SK-N-SH treated with all-trans-retinoic acid at 6 μM for 48 hours (cell line): ENCODE measurements at regions not wholly inside any gene's neighbourhood (a gene's known extent, or its start where the extent isn't known, plus 50 kb on each side); places are given as distances from the start of the nearest gene placed in this dataset.

Source experiments
- ATAC-seq: fragments of 200-7000 bp; cut with Tn5 transposase; 3 replicates; pipeline ENCODE4 v1.9.1; 2020; ENCODE audit warnings: mild to moderate bottlenecking, moderate library complexity
- ARNTL ChIP-seq: fragments of 450-650 bp; formaldehyde crosslinking; IDR thresholded peaks from 2 replicates; pipeline ENCODE4 v1.5.0; 2020; ENCODE audit warnings: low read depth, mild to moderate bottlenecking, moderate library complexity, borderline replicate concordance
- BACH2 ChIP-seq: fragments of 250-450 bp; sonication (Bioruptor Pico); IDR thresholded peaks from 2 replicates; pipeline ENCODE4 v1.9.0; 2021; ENCODE audit warnings: mild to moderate bottlenecking, borderline replicate concordance
- CREB5 ChIP-seq: fragments of 250-450 bp; sonication (Bioruptor Pico); IDR thresholded peaks from 2 replicates; pipeline ENCODE4 v1.5.1; 2020; ENCODE audit warnings: low read depth, mild to moderate bottlenecking, moderate library complexity
- GLIS3 ChIP-seq: fragments of 250-450 bp; sonication (Bioruptor Pico); IDR thresholded peaks from 2 replicates; pipeline ENCODE4 v1.5.0; 2020; ENCODE audit warnings: mild to moderate bottlenecking, moderate library complexity
- ISL1 ChIP-seq: fragments of 250-450 bp; sonication (Bioruptor Pico); IDR thresholded peaks from 2 replicates; pipeline ENCODE4 v2.1.2; 2022; ENCODE audit warnings: mild to moderate bottlenecking, moderate library complexity
- OSR1 ChIP-seq: fragments of 250-450 bp; sonication (Bioruptor Pico); IDR thresholded peaks from 2 replicates; pipeline ENCODE4 v1.8.0; 2022; ENCODE audit warnings: moderate library complexity, mild to moderate bottlenecking, inconsistent platforms
- PATZ1 ChIP-seq: fragments of 250-450 bp; sonication (Bioruptor Pico); IDR thresholded peaks from 2 replicates; pipeline ENCODE4 v1.8.0; 2020; ENCODE audit warnings: mild to moderate bottlenecking, moderate library complexity, borderline replicate concordance
- POU6F1 ChIP-seq: fragments of 250-450 bp; sonication (Bioruptor Pico); IDR thresholded peaks from 2 replicates; pipeline ENCODE4 v1.8.0; 2021; ENCODE audit warnings: low read depth, mild to moderate bottlenecking, moderate library complexity, borderline replicate concordance
- PPARA ChIP-seq: fragments of 250-450 bp; sonication (Bioruptor Pico); IDR thresholded peaks from 2 replicates; pipeline ENCODE4 v1.5.0; 2020; ENCODE audit warnings: mild to moderate bottlenecking, borderline replicate concordance
- RARB ChIP-seq: fragments of 250-450 bp; sonication (Bioruptor Pico); IDR thresholded peaks from 2 replicates; pipeline ENCODE4 v1.8.0; 2021; ENCODE audit warnings: mild to moderate bottlenecking, moderate library complexity
- SNAI2 ChIP-seq: fragments of 250-450 bp; sonication (Bioruptor Pico); IDR thresholded peaks from 2 replicates; pipeline ENCODE4 v1.5.0; 2020; ENCODE audit warnings: mild to moderate bottlenecking, moderate library complexity
- TCF4 ChIP-seq: fragments of 250-450 bp; sonication (Bioruptor Pico); IDR thresholded peaks from 2 replicates; pipeline ENCODE4 v1.8.0; 2021; ENCODE audit warnings: mild to moderate bottlenecking, moderate library complexity, borderline replicate concordance
- TOX ChIP-seq: fragments of 250-450 bp; sonication (Bioruptor Pico); IDR thresholded peaks from 2 replicates; pipeline ENCODE4 v1.8.0; 2021; ENCODE audit warnings: mild to moderate bottlenecking, moderate library complexity, borderline replicate concordance
- ZC3H10 ChIP-seq: fragments of 250-450 bp; sonication (Bioruptor Pico); IDR thresholded peaks from 2 replicates; pipeline ENCODE4 v1.5.1; 2021; ENCODE audit warnings: mild to moderate bottlenecking, moderate library complexity
- ZFP30 ChIP-seq: fragments of 450-650 bp; formaldehyde crosslinking; IDR thresholded peaks from 2 replicates; pipeline ENCODE4 v1.5.0; 2022; ENCODE audit warnings: mild to moderate bottlenecking, moderate library complexity
- ZNF565 ChIP-seq: fragments of 450-650 bp; formaldehyde crosslinking; conservative IDR thresholded peaks from 2 replicates; pipeline ENCODE4 v1.5.0; 2020; ENCODE audit warnings: low read depth, mild to moderate bottlenecking, moderate library complexity
- ZNF70 ChIP-seq: fragments of 450-650 bp; formaldehyde crosslinking; IDR thresholded peaks from 2 replicates; pipeline ENCODE4 v1.5.0; 2020; ENCODE audit warnings: mild to moderate bottlenecking, moderate library complexity
- ZNF8 ChIP-seq: fragments of 450-650 bp; formaldehyde crosslinking; IDR thresholded peaks from 2 replicates; pipeline ENCODE4 v1.5.0; 2020; ENCODE audit warnings: mild to moderate bottlenecking, moderate library complexity

DNA sequence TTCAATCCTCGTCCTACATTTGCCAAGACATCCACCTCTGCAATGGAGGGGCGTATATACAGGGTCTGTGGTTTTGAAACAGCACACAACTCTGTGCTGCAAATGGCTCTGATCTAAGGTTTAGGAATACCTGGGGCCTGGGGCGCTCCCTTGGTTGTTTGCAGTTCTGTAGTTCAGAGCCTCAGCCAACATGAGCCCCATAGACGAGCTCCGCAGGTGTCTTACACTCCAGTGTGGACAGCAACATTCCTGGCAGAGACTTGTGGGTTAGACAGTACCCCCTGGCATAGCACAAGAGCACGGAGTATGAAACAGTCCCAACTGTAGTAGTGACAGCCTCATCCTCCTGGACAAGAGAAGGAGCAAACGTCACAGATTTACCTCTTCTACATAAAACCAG, 120.3 kb upstream of the BARHL2 start (continued):
- no peak for TF ChIP-seq CREB5

DNA sequence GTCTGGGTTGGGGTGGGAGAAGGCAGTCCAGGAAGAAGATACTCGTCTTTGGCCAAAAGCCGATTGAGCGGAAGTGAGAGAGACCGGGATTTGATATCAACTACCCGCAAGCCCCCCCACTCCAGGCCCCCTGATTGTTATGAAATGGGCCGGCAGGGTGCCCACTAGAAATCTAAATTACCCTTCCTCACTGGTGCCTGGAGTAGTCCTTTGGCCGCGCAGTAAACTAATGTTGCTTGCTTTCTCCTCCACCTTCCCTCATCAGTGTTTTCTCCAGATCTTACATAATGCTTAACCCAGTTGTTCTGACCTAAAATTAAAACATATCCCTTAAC, 119.2 kb upstream of the BARHL2 start:
- TF ChIP-seq TCF4 (CRISPR knock-in tag) = no peak
- TF ChIP-seq PPARA (CRISPR knock-in tag) = no peak
- TF ChIP-seq PATZ1 (CRISPR knock-in tag) = no peak
- TF ChIP-seq ARNTL (CRISPR knock-in tag) = no peak
- no peak for TF ChIP-seq ZC3H10
- no peak for TF ChIP-seq ZNF8 (CRISPR knock-in tag)
- TF ChIP-seq GLIS3 (CRISPR knock-in tag) = no peak
- TF ChIP-seq RARB = no peak
- no peak for TF ChIP-seq ZFP30
- TF ChIP-seq TOX (CRISPR knock-in tag) = no peak
- no peak for TF ChIP-seq BACH2
- no peak for ATAC-seq

DNA sequence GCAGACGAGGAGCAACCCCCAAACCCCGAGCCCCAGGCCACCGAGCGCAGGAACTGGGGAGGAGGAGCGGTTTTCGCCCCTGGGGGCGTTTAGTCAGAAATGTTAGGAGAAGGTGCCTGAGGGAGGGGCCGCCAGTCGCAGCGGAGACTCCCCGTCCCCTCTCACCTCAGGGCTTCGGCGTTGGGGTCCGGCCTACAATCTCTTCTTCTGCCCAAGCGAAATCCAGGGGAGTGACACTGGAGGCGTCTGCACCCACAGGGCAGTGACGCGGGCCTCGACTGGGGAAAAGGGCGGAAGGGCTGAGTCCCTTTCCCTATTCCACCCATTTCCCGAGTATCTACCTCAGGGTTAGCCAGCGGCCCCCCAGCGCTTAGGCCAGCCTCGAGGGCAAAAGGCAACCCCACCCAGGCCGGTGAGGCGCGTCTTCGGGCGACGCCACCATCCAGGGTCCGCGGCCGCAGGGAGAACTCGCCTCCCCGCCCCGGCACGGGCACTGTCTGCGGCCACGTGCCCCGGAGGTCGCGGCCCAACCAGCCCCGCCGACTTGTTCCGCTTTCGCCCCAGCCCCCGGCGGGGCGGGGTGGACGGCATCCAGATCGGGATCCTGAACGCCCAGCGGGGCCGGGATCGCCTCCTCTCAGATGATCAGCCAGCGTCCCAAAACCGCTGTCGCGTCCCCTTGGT, 118.7 kb upstream of the BARHL2 start:
- no peak for ATAC-seq
- TF ChIP-seq RARB (no peak), ZNF565 (CRISPR knock-in tag) (no peak), OSR1 (CRISPR knock-in tag) (no peak), CREB5 (no peak), TCF4 (CRISPR knock-in tag) (no peak), ARNTL (CRISPR knock-in tag) (no peak)

GRCh38 chr1:90834886-90835660, 118.0 kb upstream of the BARHL2 start:
- TF ChIP-seq ZNF70 (CRISPR knock-in tag) = no peak
- TF ChIP-seq ISL1 (CRISPR knock-in tag) = no peak
- no peak for TF ChIP-seq CREB5
- TF ChIP-seq PATZ1 (CRISPR knock-in tag) = no peak
- TF ChIP-seq GLIS3 (CRISPR knock-in tag) = no peak
- TF ChIP-seq ZFP30 = no peak
- no peak for TF ChIP-seq POU6F1 (CRISPR knock-in tag)
- TF ChIP-seq ARNTL (CRISPR knock-in tag) = no peak
- no peak for TF ChIP-seq PPARA (CRISPR knock-in tag)
- no peak for TF ChIP-seq TCF4 (CRISPR knock-in tag)
- TF ChIP-seq BACH2 = no peak
- no peak for TF ChIP-seq OSR1 (CRISPR knock-in tag)
- no peak for TF ChIP-seq SNAI2 (CRISPR knock-in tag)
- no peak for ATAC-seq
